ENCODE measurements at regions not wholly inside any gene's neighbourhood (a gene's known extent, or its start where the extent isn't known, plus 50 kb on each side); places are given as distances from the start of the nearest gene placed in this dataset.

DNA sequence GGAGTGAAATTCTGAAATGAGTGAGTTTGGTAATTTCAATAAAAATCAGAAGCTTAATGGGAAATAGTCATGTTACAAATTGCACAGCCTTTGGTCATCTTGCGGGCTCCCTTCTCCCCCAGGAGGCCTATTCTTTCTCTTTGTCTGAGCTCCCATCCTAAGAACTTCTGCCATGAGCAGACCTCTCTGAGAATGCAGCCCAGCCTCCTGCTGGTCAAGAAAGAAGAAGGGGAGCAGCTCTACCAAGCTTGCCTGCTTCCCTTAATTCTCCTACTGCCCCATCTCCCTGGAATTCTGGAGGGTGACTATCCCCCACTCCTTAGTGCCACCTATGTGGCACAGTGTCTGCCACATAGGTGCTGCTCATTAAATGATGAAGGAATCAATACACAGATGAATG is 300.7 kb upstream of the DAB1 start:
- Histone ChIP-seq H2AFZ (ENCODE audit: low read depth, low read length) (no peak overlapping the region), H3K79me2 (ENCODE audit: low read length) (no peaks in the 10 kb centered on the region), H3K27me3 (ENCODE audit: low read depth, low read length) (no peaks in the 10 kb centered on the region), H3K36me3 (replicated peaks; ENCODE audit: low read depth, low read length) (no peaks in the 10 kb centered on the region), H4K20me1 (ENCODE audit: insufficient read depth, low read length) (no peaks in the 10 kb centered on the region), H3K4me1 (ENCODE audit: low read length) (no peaks in the 10 kb centered on the region), H3K4me2 (ENCODE audit: low read length) (no peak overlapping the region), H3K27ac (ENCODE audit: low read length) (no peak overlapping the region), H3K4me3 (ENCODE audit: low read length) (no peak overlapping the region), H3K9me3 (ENCODE audit: insufficient read depth, low read length) (no peaks in the 10 kb centered on the region), H3K9ac (ENCODE audit: low read length) (no peak overlapping the region)
- TF ChIP-seq, protein P1, sequence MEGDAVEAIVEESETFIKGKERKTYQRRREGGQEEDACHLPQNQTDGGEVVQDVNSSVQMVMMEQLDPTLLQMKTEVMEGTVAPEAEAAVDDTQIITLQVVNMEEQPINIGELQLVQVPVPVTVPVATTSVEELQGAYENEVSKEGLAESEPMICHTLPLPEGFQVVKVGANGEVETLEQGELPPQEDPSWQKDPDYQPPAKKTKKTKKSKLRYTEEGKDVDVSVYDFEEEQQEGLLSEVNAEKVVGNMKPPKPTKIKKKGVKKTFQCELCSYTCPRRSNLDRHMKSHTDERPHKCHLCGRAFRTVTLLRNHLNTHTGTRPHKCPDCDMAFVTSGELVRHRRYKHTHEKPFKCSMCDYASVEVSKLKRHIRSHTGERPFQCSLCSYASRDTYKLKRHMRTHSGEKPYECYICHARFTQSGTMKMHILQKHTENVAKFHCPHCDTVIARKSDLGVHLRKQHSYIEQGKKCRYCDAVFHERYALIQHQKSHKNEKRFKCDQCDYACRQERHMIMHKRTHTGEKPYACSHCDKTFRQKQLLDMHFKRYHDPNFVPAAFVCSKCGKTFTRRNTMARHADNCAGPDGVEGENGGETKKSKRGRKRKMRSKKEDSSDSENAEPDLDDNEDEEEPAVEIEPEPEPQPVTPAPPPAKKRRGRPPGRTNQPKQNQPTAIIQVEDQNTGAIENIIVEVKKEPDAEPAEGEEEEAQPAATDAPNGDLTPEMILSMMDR (IDR thresholded peaks at IDR 0.05; ENCODE audit: low read depth, low read length): no peak
- TF ChIP-seq EZH2phosphoT487 (IDR thresholded peaks at IDR 0.05; ENCODE audit: low read depth): no peak

DNA sequence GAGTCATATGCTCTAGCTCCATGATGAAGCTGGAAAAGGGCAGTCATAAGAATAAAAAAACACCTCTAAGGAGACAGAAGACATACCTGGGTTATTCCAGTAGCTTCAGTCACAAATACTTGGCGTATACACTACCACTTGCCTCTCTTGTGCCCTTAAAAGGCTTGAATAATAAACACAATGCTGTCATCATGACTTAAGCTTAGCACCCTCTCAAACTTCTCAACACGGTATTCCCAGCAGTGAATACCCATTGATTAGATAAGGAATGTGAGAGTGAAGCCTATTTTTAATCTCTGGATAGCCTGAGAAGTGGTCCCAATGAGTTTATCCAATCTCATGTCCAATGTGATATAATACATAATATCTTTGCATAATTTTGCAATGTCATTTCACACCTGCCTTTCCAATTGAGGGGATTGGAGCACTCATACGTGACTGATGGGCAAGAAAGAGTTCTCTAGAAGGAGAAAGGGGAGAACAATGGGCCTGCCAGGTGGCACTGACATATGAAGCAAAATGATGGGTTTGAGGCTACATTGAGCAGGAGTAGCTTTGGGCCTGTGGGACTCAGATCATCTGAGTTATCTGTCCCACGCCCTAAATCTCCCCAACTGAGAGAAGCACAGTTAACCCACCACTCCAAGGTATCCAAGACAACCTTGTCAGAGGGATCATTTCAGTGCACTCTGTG is 298.6 kb upstream of the DAB1 start:
- Histone ChIP-seq H3K27ac (ENCODE audit: low read length) (no peak overlapping the region), H3K4me2 (ENCODE audit: low read length) (no peak overlapping the region), H3K9ac (ENCODE audit: low read length) (no peak overlapping the region), H3K27me3 (ENCODE audit: low read depth, low read length) (no peaks in the 10 kb centered on the region), H3K4me3 (ENCODE audit: low read length) (no peak overlapping the region), H3K79me2 (ENCODE audit: low read length) (no peaks in the 10 kb centered on the region), H3K9me3 (ENCODE audit: insufficient read depth, low read length) (no peaks in the 10 kb centered on the region), H4K20me1 (ENCODE audit: insufficient read depth, low read length) (no peaks in the 10 kb centered on the region), H2AFZ (ENCODE audit: low read depth, low read length) (no peak overlapping the region), H3K4me1 (ENCODE audit: low read length) (no peaks in the 10 kb centered on the region), H3K36me3 (replicated peaks; ENCODE audit: low read depth, low read length) (no peaks in the 10 kb centered on the region)
- TF ChIP-seq, protein P1 (IDR thresholded peaks at IDR 0.05; ENCODE audit: low read depth, low read length): no peak
- no peak for TF ChIP-seq EZH2phosphoT487 (IDR thresholded peaks at IDR 0.05; ENCODE audit: low read depth)

DNA sequence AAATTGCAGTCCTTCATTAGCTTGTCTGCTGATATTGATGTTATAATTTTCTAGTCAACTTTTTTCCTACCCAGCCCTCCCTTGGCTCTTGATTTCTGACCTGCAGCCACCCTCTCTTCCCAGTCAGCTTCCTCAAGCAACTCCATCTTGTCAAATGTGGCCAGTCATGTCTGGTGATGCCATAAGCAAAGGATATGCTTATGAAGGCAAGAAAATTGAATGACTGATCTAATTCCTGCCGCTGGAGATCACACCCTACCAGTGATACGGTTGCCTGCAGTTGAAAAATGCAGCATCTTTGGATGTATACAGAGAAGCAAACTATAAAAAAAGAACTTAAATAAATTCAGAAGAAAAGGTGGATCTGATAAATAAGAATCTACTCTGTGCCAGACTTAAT is 297.1 kb upstream of the DAB1 start:
- no peak overlapping the region for H2AFZ ChIP-seq (ENCODE audit: low read depth, low read length)
- H3K9me3 ChIP-seq (ENCODE audit: insufficient read depth, low read length): no peaks in the 10 kb centered on the region
- H3K36me3 ChIP-seq (replicated peaks; ENCODE audit: low read depth, low read length): no peaks in the 10 kb centered on the region
- no peak overlapping the region for H3K4me2 ChIP-seq (ENCODE audit: low read length)
- no peak overlapping the region for H3K9ac ChIP-seq (ENCODE audit: low read length)
- no peaks in the 10 kb centered on the region for H3K27me3 ChIP-seq (ENCODE audit: low read depth, low read length)
- H3K4me1 ChIP-seq (ENCODE audit: low read length): no peaks in the 10 kb centered on the region
- H3K79me2 ChIP-seq (ENCODE audit: low read length): no peaks in the 10 kb centered on the region
- H3K4me3 ChIP-seq (ENCODE audit: low read length): no peak overlapping the region
- no peaks in the 10 kb centered on the region for H4K20me1 ChIP-seq (ENCODE audit: insufficient read depth, low read length)
- H3K27ac ChIP-seq (ENCODE audit: low read length): no peak overlapping the region
- TF ChIP-seq, protein P1 (IDR thresholded peaks at IDR 0.05; ENCODE audit: low read depth, low read length): no peak
- no peak for TF ChIP-seq EZH2phosphoT487 (IDR thresholded peaks at IDR 0.05; ENCODE audit: low read depth)

DNA sequence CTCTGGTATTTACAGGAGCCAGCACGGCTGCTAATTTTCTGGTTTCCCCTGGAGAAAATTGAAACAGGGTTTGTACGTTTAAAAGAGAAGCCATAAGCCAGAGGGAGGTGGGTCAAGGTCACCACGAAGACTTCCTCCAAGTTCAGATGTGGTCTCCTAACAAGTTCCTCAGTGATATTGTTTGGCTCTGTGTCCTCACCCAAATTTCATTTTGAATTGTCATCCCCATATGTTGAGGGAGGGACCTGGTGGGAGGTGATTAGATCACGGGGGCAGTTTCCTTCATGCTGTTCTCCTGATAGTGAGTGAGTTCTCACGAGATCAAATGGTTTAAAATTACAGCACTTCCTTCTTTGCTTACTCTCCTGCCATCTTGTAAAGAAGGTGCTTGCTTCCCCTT is 295.4 kb upstream of the DAB1 start:
- no peaks in the 10 kb centered on the region for H3K36me3 ChIP-seq (replicated peaks; ENCODE audit: low read depth, low read length)
- H3K4me2 ChIP-seq (ENCODE audit: low read length): no peak overlapping the region
- no peak overlapping the region for H2AFZ ChIP-seq (ENCODE audit: low read depth, low read length)
- no peak overlapping the region for H3K27ac ChIP-seq (ENCODE audit: low read length)
- H3K79me2 ChIP-seq (ENCODE audit: low read length): no peaks in the 10 kb centered on the region
- H3K4me3 ChIP-seq (ENCODE audit: low read length): no peak overlapping the region
- TF ChIP-seq, protein P1 (IDR thresholded peaks at IDR 0.05; ENCODE audit: low read depth, low read length): no peak
- TF ChIP-seq EZH2phosphoT487 (IDR thresholded peaks at IDR 0.05; ENCODE audit: low read depth): no peak
- no peaks in the 10 kb centered on the region for H3K27me3 ChIP-seq (ENCODE audit: low read depth, low read length)
- no peaks in the 10 kb centered on the region for H4K20me1 ChIP-seq (ENCODE audit: insufficient read depth, low read length)
- H3K9me3 ChIP-seq (ENCODE audit: insufficient read depth, low read length): no peaks in the 10 kb centered on the region
- no peaks in the 10 kb centered on the region for H3K4me1 ChIP-seq (ENCODE audit: low read length)
- no peak overlapping the region for H3K9ac ChIP-seq (ENCODE audit: low read length)
